OCI-LY3 (cell line): ENCODE measurements at regions not wholly inside any gene's neighbourhood (a gene's known extent, or its start where the extent isn't known, plus 50 kb on each side); places are given as distances from the start of the nearest gene placed in this dataset.

ENCODE experiments used
- CTCF ChIP-seq: fragments of 200-600, 300-600 bp; sonication (generic); IDR thresholded peaks from 2 replicates; pipeline ENCODE4 v1.5.1; 2014; ENCODE audit warnings: antibody characterized with exemption, low read length, low read depth
- EZH2phosphoT487 ChIP-seq: fragments of 200-600 bp; shearing (Covaris generic); IDR thresholded peaks from 2 replicates; pipeline ENCODE4 v1.6.1; 2018; ENCODE audit warnings: antibody characterized with exemption, mixed run types, low read depth

- TF ChIP-seq CTCF (no peak), EZH2phosphoT487 (no peak)
These were observed 288.1 kb upstream of the TFPI start for GRCh38 chr2:187842315-187842714.
